ENCODE measurements at regions not wholly inside any gene's neighbourhood (a gene's known extent, or its start where the extent isn't known, plus 50 kb on each side); places are given as distances from the start of the nearest gene placed in this dataset.

DNA sequence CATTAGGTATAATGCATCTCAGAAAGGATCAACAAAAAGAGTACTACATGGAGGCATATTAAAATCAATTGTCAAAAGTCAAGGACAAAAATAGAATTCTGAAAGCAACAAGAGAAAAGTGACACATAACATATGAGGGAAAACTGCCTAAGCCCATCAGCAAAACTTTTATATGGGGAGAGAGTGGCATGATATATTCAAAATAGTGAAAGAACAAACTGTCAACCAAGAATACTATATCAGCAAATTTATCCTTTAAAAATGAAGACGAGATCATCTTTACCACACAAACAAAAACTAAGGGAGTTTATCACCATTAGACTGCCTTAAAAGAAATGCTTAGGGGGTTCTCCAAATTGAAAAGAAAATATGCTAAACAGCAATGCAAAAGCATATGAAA is 86.4 kb upstream of the CHRDL1 start:
- H3K79me2 ChIP-seq (ENCODE audit: low read depth) = no peaks in the 10 kb centered on the region
- BruUV-seq (replicated peaks) = no TSS peak
- no peak overlapping the region for H3K27ac ChIP-seq
- no peaks in the 10 kb centered on the region for H3F3A ChIP-seq (ENCODE audit: insufficient read depth, low read depth)
- ChIA-PET POLR2A (ENCODE audit: unreplicated experiment) (no interaction called here), CTCF (no interaction called here)
- no peak for DNase-seq
- no peaks in the 10 kb centered on the region for H3K27me3 ChIP-seq (ENCODE audit: insufficient read depth, low read depth)
- no peaks in the 10 kb centered on the region for H3K9me2 ChIP-seq (ENCODE audit: insufficient read depth)
- intact Hi-C loops (cut with micrococcal nuclease; ENCODE audit: unreplicated experiment) = no loop called here
- no peak overlapping the region for H2AFZ ChIP-seq
- no peak overlapping the region for H3K4me3 ChIP-seq
- no peak for TF ChIP-seq EZH2 (IDR thresholded peaks at IDR 0.05; ENCODE audit: low read depth)
- TF ChIP-seq, protein P1, sequence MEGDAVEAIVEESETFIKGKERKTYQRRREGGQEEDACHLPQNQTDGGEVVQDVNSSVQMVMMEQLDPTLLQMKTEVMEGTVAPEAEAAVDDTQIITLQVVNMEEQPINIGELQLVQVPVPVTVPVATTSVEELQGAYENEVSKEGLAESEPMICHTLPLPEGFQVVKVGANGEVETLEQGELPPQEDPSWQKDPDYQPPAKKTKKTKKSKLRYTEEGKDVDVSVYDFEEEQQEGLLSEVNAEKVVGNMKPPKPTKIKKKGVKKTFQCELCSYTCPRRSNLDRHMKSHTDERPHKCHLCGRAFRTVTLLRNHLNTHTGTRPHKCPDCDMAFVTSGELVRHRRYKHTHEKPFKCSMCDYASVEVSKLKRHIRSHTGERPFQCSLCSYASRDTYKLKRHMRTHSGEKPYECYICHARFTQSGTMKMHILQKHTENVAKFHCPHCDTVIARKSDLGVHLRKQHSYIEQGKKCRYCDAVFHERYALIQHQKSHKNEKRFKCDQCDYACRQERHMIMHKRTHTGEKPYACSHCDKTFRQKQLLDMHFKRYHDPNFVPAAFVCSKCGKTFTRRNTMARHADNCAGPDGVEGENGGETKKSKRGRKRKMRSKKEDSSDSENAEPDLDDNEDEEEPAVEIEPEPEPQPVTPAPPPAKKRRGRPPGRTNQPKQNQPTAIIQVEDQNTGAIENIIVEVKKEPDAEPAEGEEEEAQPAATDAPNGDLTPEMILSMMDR (conservative IDR thresholded peaks at IDR 0.05) = no peak
- H3K9me3 ChIP-seq (ENCODE audit: insufficient read depth, low read depth) = peaks cover 8% of the 10 kb centered on the region; the same call in 1 of the 2 replicates
- no peaks in the 10 kb centered on the region for H3K36me3 ChIP-seq (ENCODE audit: low read depth)
- H4K20me1 ChIP-seq (ENCODE audit: insufficient read depth) = no peaks in the 10 kb centered on the region
- no peaks in the 10 kb centered on the region for H3K4me1 ChIP-seq (replicated peaks; ENCODE audit: insufficient read depth)
- no peak overlapping the region for H3K4me2 ChIP-seq

- no peak overlapping the region for H3K4me3 ChIP-seq
- no peaks in the 10 kb centered on the region for H3K4me1 ChIP-seq (replicated peaks; ENCODE audit: insufficient read depth)
- no peaks in the 10 kb centered on the region for H3F3A ChIP-seq (ENCODE audit: insufficient read depth, low read depth)
- no TSS peak for BruUV-seq (replicated peaks)
- no peak overlapping the region for H2AFZ ChIP-seq
- H3K36me3 ChIP-seq (ENCODE audit: low read depth) = no peaks in the 10 kb centered on the region
- CTCF ChIA-PET = no interaction called here
- POLR2A ChIA-PET (ENCODE audit: unreplicated experiment) = no interaction called here
- no peak for DNase-seq
- peaks cover 8% of the 10 kb centered on the region; the same call in 1 of the 2 replicates for H3K9me3 ChIP-seq (ENCODE audit: insufficient read depth, low read depth)
- no peak overlapping the region for H3K4me2 ChIP-seq
- intact Hi-C loops (cut with micrococcal nuclease; ENCODE audit: unreplicated experiment) = no loop called here
- no peaks in the 10 kb centered on the region for H3K27me3 ChIP-seq (ENCODE audit: insufficient read depth, low read depth)
- no peak overlapping the region for H3K27ac ChIP-seq
- H3K9me2 ChIP-seq (ENCODE audit: insufficient read depth) = no peaks in the 10 kb centered on the region
- no peak for TF ChIP-seq EZH2 (IDR thresholded peaks at IDR 0.05; ENCODE audit: low read depth)
- TF ChIP-seq, protein P1 (conservative IDR thresholded peaks at IDR 0.05) = no peak
- H3K79me2 ChIP-seq (ENCODE audit: low read depth) = no peaks in the 10 kb centered on the region
- H4K20me1 ChIP-seq (ENCODE audit: insufficient read depth) = no peaks in the 10 kb centered on the region
Observed at GRCh38 chrX:110877326-110877725, 81.7 kb upstream of the CHRDL1 start.

DNA sequence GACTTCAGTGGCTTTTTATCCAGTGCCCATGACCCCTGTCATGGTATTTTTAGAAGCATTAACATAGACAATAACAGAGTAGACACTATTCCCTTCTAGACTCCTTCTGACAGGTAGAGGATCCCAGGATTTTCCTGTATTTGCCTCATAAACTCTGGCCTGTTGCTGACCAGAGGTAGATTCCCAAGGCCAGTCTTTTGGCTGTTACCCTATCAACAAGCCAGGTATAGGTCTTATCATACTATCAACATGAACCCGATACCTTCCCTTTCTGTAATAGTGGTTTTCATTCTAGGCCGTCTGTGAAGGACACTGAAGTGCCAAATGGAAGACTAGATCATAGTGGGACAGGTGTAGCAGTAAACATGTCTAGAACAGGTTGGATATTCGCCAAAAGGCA is 76.2 kb upstream of the CHRDL1 start:
- Histone ChIP-seq H3K4me2 (no peak overlapping the region), H3K27ac (no peak overlapping the region), H2AFZ (no peak overlapping the region), H3K79me2 (ENCODE audit: low read depth) (no peaks in the 10 kb centered on the region), H3K27me3 (ENCODE audit: insufficient read depth, low read depth) (no peaks in the 10 kb centered on the region), H3K9me3 (ENCODE audit: insufficient read depth, low read depth) (no peaks in the 10 kb centered on the region), H3K36me3 (ENCODE audit: low read depth) (no peaks in the 10 kb centered on the region), H3K4me3 (no peak overlapping the region), H4K20me1 (ENCODE audit: insufficient read depth) (no peaks in the 10 kb centered on the region), H3K9me2 (ENCODE audit: insufficient read depth) (no peaks in the 10 kb centered on the region), H3F3A (ENCODE audit: insufficient read depth, low read depth) (no peaks in the 10 kb centered on the region), H3K4me1 (replicated peaks; ENCODE audit: insufficient read depth) (no peaks in the 10 kb centered on the region)
- CTCF ChIA-PET = no interaction called here
- no TSS peak for BruUV-seq (replicated peaks)
- TF ChIP-seq EZH2 (IDR thresholded peaks at IDR 0.05; ENCODE audit: low read depth) = no peak
- TF ChIP-seq, protein P1 (conservative IDR thresholded peaks at IDR 0.05) = no peak
- intact Hi-C loops (cut with micrococcal nuclease; ENCODE audit: unreplicated experiment) = no loop called here
- DNase-seq = no peak
- POLR2A ChIA-PET (ENCODE audit: unreplicated experiment) = no interaction called here

Measured in PC-9 (cell line).